Medulla oblongata (tissue), 1 donor: ENCODE measurements at regions not wholly inside any gene's neighbourhood (a gene's known extent, or its start where the extent isn't known, plus 50 kb on each side); places are given as distances from the start of the nearest gene placed in this dataset.

Source experiments
- DNase-seq: peaks from one replicate; pipeline ENCODE4 v3.0.0-alpha.2; 2015; ENCODE audit errors: extremely low spot score

DNA sequence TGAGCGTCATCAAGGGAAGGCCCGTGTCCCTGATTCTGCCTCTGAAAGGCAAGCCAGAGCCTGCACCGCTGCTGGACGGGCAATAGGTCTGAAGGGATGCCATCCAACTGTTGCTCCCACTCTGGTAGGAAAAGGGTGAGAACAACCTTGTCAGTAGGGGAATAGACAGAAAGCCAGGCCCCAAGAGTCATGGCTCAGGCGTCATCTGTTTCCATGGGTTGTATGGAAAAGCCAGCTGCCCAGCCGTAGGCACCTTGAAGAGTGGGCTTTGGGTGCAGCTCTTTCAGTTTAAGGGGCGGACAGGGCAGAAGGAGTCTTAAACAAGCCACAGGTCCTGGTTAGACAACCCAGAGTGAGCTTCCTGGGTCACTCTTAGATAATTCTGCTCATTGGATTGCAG lies 66.5 kb downstream of the RNF6 start:
- DNase-seq, result no peak

GRCh38 chr13:26133851-26134250 lies 82.0 kb upstream of the SHISA2 start:
- no peak for DNase-seq

- DNase-seq, result no peak
These were observed 81.5 kb upstream of the SHISA2 start for GRCh38 chr13:26133286-26133685.

- peak; percentile 35 for DNase-seq
These were observed 80.9 kb upstream of the SHISA2 start for GRCh38 chr13:26132756-26133155.

DNA sequence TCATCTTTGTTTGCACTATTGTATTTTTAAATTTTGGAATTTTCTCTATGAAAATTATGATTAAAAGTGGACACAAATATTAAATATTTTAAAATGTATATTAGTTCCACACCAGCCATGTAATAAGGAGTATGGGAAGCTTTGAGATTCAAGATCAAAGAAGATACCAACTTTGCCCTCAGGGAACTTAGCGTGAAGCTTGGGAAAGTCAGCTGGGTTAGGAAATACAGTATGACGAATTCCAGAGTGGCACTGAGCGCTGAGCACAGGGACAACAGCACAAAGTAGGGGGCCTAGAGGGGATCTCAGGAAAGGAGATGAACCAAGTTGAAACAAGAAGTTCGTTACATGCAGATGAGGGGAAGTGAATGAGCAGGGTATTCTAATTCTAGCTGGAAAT lies 76.9 kb upstream of the SHISA2 start:
- no peak for DNase-seq

DNA sequence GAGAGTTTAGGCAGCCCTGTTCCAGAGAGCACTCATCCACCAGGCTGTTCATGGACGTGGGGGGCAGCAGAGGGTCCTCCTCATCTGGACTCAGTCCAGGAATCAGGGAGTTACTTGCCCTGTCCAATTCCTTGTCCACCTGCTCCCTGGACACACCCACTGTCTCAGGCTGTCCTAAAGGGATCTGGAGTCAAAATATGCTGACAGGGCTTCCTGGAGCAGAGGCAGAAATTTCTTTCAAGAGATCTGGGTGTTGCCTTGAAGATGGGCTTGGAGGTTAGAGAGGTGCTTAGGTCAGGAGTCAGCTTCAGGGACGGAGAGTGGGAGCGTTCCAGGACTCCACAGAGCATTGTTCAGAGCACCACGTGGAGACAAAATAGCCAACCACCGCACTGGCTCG lies 65.8 kb upstream of the SHISA2 start:
- DNase-seq, result no peak

DNA sequence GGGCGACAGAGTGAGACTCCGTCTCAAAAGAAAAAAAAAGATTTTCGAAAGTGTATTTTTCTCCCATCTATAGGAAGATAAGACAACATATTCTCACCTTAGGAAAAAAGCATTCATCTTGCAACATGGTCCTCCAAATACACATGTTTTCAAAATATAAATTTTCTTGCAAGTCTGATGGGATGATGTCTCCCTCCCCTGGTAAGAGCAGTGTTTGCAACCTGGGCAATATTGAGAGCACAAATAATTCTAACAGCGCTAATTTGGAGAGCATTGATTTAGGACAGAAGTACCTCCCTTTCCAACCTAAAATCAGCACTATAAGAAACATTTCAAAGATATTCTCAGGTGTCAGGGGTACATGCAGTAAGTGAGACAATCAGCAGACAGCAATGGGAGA lies 61.0 kb upstream of the SHISA2 start:
- DNase-seq, result no peak

GRCh38 chr13:26111797-26112196 lies 60.0 kb upstream of the SHISA2 start:
- DNase-seq, result no peak
